GM23338 (cell line): ENCODE measurements at regions not wholly inside any gene's neighbourhood (a gene's known extent, or its start where the extent isn't known, plus 50 kb on each side); places are given as distances from the start of the nearest gene placed in this dataset.

Source experiments
- ATAC-seq: fragments of 200-7000 bp; cut with Tn5 transposase; 3 replicates; pipeline ENCODE4 v1.9.1; 2020
- DNase-seq: peaks from one replicate; pipeline ENCODE4 v3.0.0-alpha.2; 2015; ENCODE audit warnings: low spot score
- H2AFZ ChIP-seq: fragments of 200-600 bp; sonication (generic); 2 replicates; pipeline ENCODE4 v1.8.0; 2016; ENCODE audit warnings: antibody characterized with exemption, mild to moderate bottlenecking, moderate library complexity
- H3F3A ChIP-seq: fragments of 200-600 bp; sonication (generic); replicated peaks from 2 replicates; pipeline ENCODE4 v1.8.0; 2017; ENCODE audit warnings: antibody characterized with exemption, mixed run types, low read depth
- H3K27ac ChIP-seq: fragments of 200-600 bp; sonication (generic); 2 replicates; pipeline ENCODE4 v1.6.1; 2016; ENCODE audit warnings: low read depth
- H3K27me3 ChIP-seq: fragments of 200-600 bp; sonication (generic); 2 replicates; pipeline ENCODE4 v1.8.0; 2016; ENCODE audit warnings: mild to moderate bottlenecking, mixed run types, moderate library complexity; ENCODE audit not compliant: insufficient read depth
- H3K36me3 ChIP-seq: fragments of 200-600 bp; sonication (generic); 2 replicates; pipeline ENCODE4 v1.8.0; 2016; ENCODE audit warnings: mild to moderate bottlenecking; ENCODE audit not compliant: insufficient read depth
- H3K4me1 ChIP-seq: fragments of 200-600 bp; sonication (generic); 2 replicates; pipeline ENCODE4 v1.8.0; 2016; ENCODE audit warnings: mild to moderate bottlenecking, moderate library complexity; ENCODE audit not compliant: insufficient read depth
- H3K4me2 ChIP-seq: fragments of 200-600 bp; sonication (generic); 2 replicates; pipeline ENCODE4 v1.7.1; 2017; ENCODE audit warnings: mixed run types
- H3K4me3 ChIP-seq: fragments of 200-600 bp; sonication (generic); 2 replicates; pipeline ENCODE4 v1.6.1; 2016; ENCODE audit warnings: mixed run types
- H3K79me2 ChIP-seq: fragments of 200-600 bp; sonication (generic); replicated peaks from 2 replicates; pipeline ENCODE4 v1.8.0; 2017; ENCODE audit warnings: mild to moderate bottlenecking; ENCODE audit not compliant: insufficient read depth
- H3K9me2 ChIP-seq: fragments of 200-600 bp; sonication (generic); 2 replicates; pipeline ENCODE4 v1.8.0; 2017; ENCODE audit not compliant: insufficient read depth
- H4K20me1 ChIP-seq: fragments of 200-600 bp; sonication (generic); replicated peaks from 2 replicates; pipeline ENCODE4 v1.8.0; 2017; ENCODE audit warnings: mild to moderate bottlenecking; ENCODE audit not compliant: insufficient read depth
- H3K27ac Mint-ChIP-seq: 2 replicates; pipeline ENCODE4 v1.8.0; 2020; ENCODE audit warnings: inconsistent platforms, mild to moderate bottlenecking, moderate library complexity, mixed read lengths
- H3K27me3 Mint-ChIP-seq: 3 replicates; pipeline ENCODE4 v1.8.0; 2022; ENCODE audit warnings: low read depth, mild to moderate bottlenecking, moderate library complexity, mixed read lengths, inconsistent platforms; ENCODE audit not compliant: insufficient read depth, poor library complexity
- H3K36me3 Mint-ChIP-seq: 3 replicates; pipeline ENCODE4 v1.8.0; 2021; ENCODE audit warnings: low read depth, mild to moderate bottlenecking, inconsistent platforms, moderate library complexity, mixed read lengths
- H3K4me1 Mint-ChIP-seq: 3 replicates; pipeline ENCODE4 v1.8.0; 2020; ENCODE audit warnings: mild to moderate bottlenecking, inconsistent platforms, mixed read lengths
- H3K4me3 Mint-ChIP-seq: 3 replicates; pipeline ENCODE4 v1.8.0; 2021; ENCODE audit warnings: moderate library complexity, mild to moderate bottlenecking, inconsistent platforms, mixed read lengths
- H3K9me3 Mint-ChIP-seq: 3 replicates; pipeline ENCODE4 v1.8.0; 2020; ENCODE audit warnings: moderate library complexity, mild to moderate bottlenecking, inconsistent platforms, mixed read lengths
- CREB1 ChIP-seq: fragments of 250-450 bp; sonication (Bioruptor Pico); IDR thresholded peaks from 2 replicates; pipeline ENCODE4 v1.5.0; 2020; ENCODE audit warnings: low read depth, mild to moderate bottlenecking, moderate library complexity
- EZH2 ChIP-seq: fragments of 200-600 bp; sonication (generic); IDR thresholded peaks from one replicate; pipeline ENCODE4 v1.8.0; 2017; ENCODE audit warnings: antibody characterized with exemption, mild to moderate bottlenecking, low read depth; ENCODE audit not compliant: unreplicated experiment
- JUNB ChIP-seq: IDR thresholded peaks from one replicate; pipeline ENCODE4 v1.6.1; 2016; ENCODE audit warnings: antibody characterized with exemption; ENCODE audit not compliant: unreplicated experiment
- NANOG ChIP-seq: IDR thresholded peaks from 2 replicates; pipeline ENCODE4 v1.6.1; 2016; ENCODE audit warnings: antibody characterized with exemption, borderline replicate concordance
- POLR2AphosphoS5 ChIP-seq: IDR thresholded peaks from 2 replicates; pipeline ENCODE4 v1.6.1; 2016; ENCODE audit warnings: antibody characterized with exemption, low read depth
- STAT1 ChIP-seq: IDR thresholded peaks from one replicate; pipeline ENCODE4 v1.6.1; 2016; ENCODE audit warnings: antibody characterized with exemption; ENCODE audit not compliant: unreplicated experiment
- ZNF114 ChIP-seq: fragments of 250-450 bp; sonication (Bioruptor Pico); IDR thresholded peaks from 2 replicates; pipeline ENCODE4 v1.5.0; 2020; ENCODE audit warnings: mild to moderate bottlenecking, moderate library complexity
- ZNF331 ChIP-seq: fragments of 250-450 bp; sonication (Bioruptor Pico); IDR thresholded peaks from 2 replicates; pipeline ENCODE4 v1.5.0; 2020; ENCODE audit warnings: low read depth, mild to moderate bottlenecking, moderate library complexity
- TF ChIP-seq, protein P1 (sequence below): IDR thresholded peaks from one replicate; pipeline ENCODE4 v1.6.1; 2018; ENCODE audit warnings: antibody characterized with exemption; ENCODE audit not compliant: unreplicated experiment
- TF ChIP-seq, protein P2 (sequence below): IDR thresholded peaks from 2 replicates; pipeline ENCODE4 v1.6.1; 2016; ENCODE audit warnings: antibody characterized with exemption

DNA sequence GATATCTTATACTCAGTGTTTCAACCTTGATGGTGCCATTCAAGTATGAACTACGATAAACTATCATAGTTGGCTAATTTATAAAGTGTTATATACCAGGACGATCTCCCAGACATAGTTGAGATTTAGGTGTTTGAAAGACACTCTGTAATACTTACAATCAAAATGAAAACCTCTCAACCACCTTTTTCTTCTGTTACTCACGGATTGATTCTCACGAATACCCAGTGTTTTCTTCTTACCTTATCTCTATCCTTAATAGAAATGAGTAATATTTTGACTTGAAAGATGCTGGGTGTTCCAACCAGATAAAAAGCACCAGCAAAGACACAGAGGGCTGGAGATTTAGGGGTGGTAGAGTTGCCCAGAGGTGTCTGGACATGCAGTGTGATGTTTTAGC is 169.9 kb downstream of the PTCSC3 start:
- no peaks in the 10 kb centered on the region for H3K36me3 ChIP-seq
- H3K79me2 ChIP-seq, result no peaks in the 10 kb centered on the region
- H3K9me3 Mint-ChIP-seq, result no peaks in the 10 kb centered on the region
- H3K4me3 ChIP-seq, result no peak overlapping the region
- H3K36me3 Mint-ChIP-seq, result no peaks in the 10 kb centered on the region
- 0 out of 2 replicates have a peak, but pooled peaks cover 3% of the 10 kb centered on the region for H3F3A ChIP-seq
- H3K4me1 ChIP-seq, result peaks cover 30% of the 10 kb centered on the region
- peaks cover 32% of the 10 kb centered on the region for H3K27me3 ChIP-seq
- H3K4me3 Mint-ChIP-seq, result no peak overlapping the region
- H3K27ac ChIP-seq, result no peak overlapping the region
- H4K20me1 ChIP-seq, result no peaks in the 10 kb centered on the region
- no peak overlapping the region for H3K27ac Mint-ChIP-seq
- H2AFZ ChIP-seq, result no peak overlapping the region
- H3K4me1 Mint-ChIP-seq, result peaks cover 48% of the 10 kb centered on the region
- H3K4me2 ChIP-seq, result no peak overlapping the region
- DNase-seq (no peak), ATAC-seq (no peak)
- no peaks in the 10 kb centered on the region for H3K9me2 ChIP-seq
- TF ChIP-seq, protein P1, sequence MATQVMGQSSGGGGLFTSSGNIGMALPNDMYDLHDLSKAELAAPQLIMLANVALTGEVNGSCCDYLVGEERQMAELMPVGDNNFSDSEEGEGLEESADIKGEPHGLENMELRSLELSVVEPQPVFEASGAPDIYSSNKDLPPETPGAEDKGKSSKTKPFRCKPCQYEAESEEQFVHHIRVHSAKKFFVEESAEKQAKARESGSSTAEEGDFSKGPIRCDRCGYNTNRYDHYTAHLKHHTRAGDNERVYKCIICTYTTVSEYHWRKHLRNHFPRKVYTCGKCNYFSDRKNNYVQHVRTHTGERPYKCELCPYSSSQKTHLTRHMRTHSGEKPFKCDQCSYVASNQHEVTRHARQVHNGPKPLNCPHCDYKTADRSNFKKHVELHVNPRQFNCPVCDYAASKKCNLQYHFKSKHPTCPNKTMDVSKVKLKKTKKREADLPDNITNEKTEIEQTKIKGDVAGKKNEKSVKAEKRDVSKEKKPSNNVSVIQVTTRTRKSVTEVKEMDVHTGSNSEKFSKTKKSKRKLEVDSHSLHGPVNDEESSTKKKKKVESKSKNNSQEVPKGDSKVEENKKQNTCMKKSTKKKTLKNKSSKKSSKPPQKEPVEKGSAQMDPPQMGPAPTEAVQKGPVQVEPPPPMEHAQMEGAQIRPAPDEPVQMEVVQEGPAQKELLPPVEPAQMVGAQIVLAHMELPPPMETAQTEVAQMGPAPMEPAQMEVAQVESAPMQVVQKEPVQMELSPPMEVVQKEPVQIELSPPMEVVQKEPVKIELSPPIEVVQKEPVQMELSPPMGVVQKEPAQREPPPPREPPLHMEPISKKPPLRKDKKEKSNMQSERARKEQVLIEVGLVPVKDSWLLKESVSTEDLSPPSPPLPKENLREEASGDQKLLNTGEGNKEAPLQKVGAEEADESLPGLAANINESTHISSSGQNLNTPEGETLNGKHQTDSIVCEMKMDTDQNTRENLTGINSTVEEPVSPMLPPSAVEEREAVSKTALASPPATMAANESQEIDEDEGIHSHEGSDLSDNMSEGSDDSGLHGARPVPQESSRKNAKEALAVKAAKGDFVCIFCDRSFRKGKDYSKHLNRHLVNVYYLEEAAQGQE, result no peak
- TF ChIP-seq, protein P2, sequence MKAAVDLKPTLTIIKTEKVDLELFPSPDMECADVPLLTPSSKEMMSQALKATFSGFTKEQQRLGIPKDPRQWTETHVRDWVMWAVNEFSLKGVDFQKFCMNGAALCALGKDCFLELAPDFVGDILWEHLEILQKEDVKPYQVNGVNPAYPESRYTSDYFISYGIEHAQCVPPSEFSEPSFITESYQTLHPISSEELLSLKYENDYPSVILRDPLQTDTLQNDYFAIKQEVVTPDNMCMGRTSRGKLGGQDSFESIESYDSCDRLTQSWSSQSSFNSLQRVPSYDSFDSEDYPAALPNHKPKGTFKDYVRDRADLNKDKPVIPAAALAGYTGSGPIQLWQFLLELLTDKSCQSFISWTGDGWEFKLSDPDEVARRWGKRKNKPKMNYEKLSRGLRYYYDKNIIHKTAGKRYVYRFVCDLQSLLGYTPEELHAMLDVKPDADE, result no peak
- no peak for TF ChIP-seq EZH2
- no peak for TF ChIP-seq STAT1
- no peak for TF ChIP-seq CREB1
- TF ChIP-seq JUNB, result no peak
- no peak for TF ChIP-seq ZNF331 (CRISPR knock-in tag)
- no peak for TF ChIP-seq ZNF114 (CRISPR knock-in tag)
- no peak for TF ChIP-seq NANOG
- H3K27me3 Mint-ChIP-seq, result peaks cover 8% of the 10 kb centered on the region

DNA sequence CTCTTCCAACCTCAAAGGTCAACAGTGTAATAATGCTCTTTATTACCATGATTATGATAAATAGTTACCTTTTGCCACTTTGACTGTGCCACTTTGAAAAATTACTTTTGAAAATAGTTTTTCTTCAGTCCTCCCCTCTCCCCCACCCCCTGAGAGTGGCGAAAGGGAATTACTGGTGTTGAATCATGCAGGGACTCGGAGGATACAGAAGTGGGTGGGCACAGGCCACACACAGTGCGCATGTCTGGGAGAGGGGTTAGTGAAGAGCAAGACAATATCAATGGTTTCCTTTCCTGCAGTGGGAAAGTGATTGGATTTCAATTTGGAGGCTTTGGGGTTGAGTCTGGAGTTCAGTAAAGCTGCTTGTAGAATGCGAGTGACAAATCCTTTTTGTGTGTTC is 170.9 kb downstream of the PTCSC3 start:
- Mint-ChIP-seq H3K4me1 (peaks cover 42% of the 10 kb centered on the region), H3K27ac (no peak overlapping the region), H3K36me3 (no peaks in the 10 kb centered on the region), H3K9me3 (no peaks in the 10 kb centered on the region), H3K4me3 (no peak overlapping the region), H3K27me3 (peaks cover 8% of the 10 kb centered on the region)
- H3K36me3 ChIP-seq, result no peaks in the 10 kb centered on the region
- no peak overlapping the region for H3K4me3 ChIP-seq
- peaks cover 22% of the 10 kb centered on the region for H3K4me1 ChIP-seq
- no peak overlapping the region for H3K4me2 ChIP-seq
- no peak for DNase-seq
- H3F3A ChIP-seq, result 0 out of 2 replicates have a peak, but pooled peaks cover 3% of the 10 kb centered on the region
- H3K79me2 ChIP-seq, result no peaks in the 10 kb centered on the region
- no peak for ATAC-seq
- H3K9me2 ChIP-seq, result no peaks in the 10 kb centered on the region
- no peak for TF ChIP-seq POLR2AphosphoS5
- H3K27ac ChIP-seq, result no peak overlapping the region
- no peaks in the 10 kb centered on the region for H4K20me1 ChIP-seq
- peaks cover 23% of the 10 kb centered on the region for H3K27me3 ChIP-seq
- peak overlapping the region; percentile 7; the same call in 1 of the 2 replicates for H2AFZ ChIP-seq
